ENCODE measurements at regions not wholly inside any gene's neighbourhood (a gene's known extent, or its start where the extent isn't known, plus 50 kb on each side); places are given as distances from the start of the nearest gene placed in this dataset.

- DNase-seq = no peak
Measured at GRCh38 chr1:93815366-93816110, 63.5 kb downstream of the DNTTIP2 start.

GRCh38 chr1:93814795-93815340 is 64.1 kb downstream of the DNTTIP2 start:
- no peak for DNase-seq

DNA sequence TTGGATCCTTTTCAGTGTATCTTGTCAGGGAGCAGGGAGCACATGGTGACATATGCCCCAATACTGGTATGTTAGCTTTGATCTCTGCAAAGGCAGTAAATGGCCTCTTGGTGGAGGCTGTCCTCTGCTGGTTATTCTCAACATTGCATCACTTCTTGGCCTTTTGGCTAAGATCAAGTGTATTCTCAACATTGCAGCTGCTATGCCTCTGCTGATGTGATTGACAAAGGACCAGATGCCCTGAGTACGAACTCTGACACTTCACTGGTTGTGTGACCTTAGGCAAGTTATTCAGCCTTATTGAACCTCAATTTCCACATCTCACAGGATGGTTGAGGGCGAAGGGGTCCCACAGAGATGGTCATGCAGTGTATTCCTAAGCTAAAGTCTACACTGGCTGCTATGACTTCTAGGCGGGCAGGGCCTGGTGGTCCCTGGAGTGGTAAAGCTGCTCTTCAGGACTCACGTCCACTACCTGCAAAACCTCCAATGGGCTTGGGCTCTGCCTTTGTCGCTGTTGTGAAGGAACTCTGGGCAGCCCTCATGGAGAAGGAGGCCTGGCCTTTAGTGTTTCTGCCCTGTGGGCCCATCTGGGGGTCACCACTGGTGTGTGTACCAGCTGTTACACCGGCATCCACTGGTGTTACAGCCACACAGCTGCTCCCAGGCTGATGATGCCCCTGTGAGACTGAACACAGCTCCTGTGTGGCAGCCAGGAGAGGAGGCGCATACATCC is 64.8 kb downstream of the DNTTIP2 start:
- peak in 2 of 4 experiments; percentile 1 to 8 for DNase-seq

DNA sequence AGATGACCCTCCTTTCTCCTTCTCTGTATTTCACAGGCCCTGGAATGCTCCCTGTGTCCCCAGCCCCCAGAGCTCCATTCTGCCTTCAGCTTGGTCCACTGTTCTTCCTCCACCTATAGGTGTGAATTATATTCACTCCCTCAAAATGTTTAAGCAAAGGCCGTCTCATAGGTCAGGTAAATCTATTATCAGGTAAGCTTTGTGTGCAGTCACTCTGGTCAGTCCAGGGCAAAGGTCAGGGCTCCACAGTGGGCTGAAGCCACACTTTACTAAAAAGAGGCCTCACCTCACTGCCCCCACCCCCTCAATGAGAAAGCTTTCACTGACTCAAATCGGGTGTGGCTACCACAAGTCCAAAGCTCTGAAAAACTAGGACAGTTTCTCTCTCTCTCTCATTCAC is 65.9 kb downstream of the DNTTIP2 start:
- DNase-seq = no peak

- DNase-seq = no peak
Measured at GRCh38 chr1:93811326-93812065, 67.5 kb downstream of the DNTTIP2 start.

- DNase-seq = no peak
Measured at GRCh38 chr1:93810316-93810715, 68.7 kb downstream of the DNTTIP2 start.

DNA sequence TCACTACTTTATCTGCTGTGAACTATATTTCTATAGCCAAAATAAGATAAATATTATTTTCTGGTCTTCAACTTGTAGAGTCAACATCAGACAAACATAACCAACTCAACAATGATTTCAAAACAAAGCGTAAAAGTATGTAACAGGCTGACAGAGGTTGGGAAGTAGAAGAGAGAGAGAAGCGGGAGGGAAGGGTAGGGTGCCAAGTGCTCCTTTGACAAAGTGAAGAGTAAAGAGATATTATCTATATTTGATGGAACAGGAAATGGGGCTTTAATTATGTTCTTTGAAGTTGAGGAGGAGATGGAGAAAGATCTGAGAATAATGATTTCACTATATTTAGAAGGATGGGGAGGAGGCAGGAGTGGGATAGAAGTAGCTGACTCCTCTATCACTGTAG is 70.1 kb downstream of the DNTTIP2 start:
- DNase-seq = no peak

DNA sequence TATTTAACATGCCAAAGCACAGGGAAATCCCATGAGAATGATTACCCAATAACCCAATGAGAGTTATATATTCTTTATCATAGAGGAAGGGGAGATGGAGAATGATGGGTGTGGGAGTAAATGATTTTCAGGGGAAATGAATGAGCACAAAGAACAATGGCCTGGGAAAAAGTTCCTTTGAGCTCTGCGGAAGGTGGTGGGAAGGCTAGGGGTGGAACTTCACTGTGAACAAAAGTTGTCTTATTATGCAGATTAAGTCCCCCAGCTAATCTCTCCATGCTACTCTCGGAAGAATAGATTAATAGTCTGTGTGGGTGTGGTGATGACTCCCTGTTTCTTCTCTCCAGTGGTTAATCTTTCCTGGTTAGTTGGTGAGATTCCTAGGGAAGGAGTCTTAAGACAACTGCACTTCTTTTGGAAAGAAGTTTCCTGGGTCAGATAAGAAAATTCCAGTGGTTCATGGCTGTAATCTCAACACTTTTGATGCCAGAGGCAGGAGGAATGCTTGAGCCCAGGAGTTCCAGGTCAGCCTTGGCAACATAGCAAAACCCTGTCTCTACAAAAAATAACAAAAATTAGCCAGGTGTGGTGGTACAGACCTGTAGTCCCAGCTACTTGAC is 71.6 kb downstream of the DNTTIP2 start:
- no peak for DNase-seq

DNA sequence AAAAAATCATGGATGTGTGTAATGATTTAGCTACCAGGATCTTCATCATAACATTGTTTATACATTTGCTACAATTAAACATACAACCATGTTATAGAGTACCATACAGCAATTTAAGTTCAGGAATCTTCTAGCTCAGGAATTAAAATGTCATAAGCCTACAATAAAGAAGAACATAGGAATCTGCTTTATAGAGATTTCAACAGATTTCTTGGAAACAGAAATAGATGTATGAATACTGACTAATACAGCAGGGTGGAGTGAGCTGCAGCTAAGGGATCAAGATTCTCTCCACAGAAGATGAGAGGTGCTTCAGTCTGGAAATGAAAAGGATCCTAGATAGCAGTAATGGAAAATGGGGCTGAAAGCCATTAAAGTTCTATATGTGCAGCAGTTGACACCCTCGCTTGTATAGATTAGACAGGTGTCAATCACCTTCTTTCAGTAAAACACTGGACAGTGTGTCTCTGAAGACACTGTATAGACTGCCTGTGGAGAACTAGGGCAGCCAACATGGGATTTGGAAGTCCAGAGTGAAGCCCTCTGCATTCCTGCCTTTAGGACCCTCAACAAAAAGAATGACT is 73.9 kb downstream of the DNTTIP2 start:
- DNase-seq = no peak

DNA sequence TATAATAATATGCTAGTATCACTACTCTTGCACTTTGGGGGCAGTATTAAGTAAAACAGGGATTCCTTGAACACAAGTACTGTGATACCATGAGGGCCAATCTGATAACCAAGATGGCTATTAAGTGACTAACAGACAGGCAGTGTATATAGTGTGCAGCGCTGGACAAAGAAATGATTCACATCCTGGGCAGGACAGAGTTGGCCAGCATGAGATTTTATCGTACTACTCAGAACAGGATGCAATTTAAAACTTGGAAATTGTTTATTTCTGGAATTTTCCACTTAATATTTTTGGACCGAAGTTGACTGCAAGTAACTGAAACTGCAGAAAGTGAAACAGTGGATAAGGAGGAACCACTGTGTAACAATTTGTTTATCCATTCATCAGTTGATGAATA is 74.6 kb downstream of the DNTTIP2 start:
- DNase-seq = no peak

DNA sequence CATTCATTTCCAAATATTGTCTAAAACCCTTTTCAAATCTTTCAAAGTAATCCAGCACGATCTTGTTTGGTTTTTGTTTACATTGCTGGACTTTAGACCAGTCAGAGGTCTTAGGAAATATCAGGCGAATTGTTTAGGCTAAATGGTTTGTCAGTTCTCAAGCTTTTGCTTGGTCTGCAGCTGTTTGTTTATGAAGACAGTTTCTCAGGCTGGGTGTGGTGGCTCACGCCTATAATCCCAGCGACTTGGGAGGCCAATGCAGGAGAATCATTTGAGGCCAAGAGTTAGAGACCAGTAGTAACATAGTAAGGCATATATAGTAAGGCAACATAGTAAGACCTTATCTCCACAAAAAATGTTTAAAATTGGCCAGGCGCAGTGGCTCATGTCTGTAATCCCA is 77.5 kb downstream of the DNTTIP2 start:
- no peak for DNase-seq

GRCh38 chr1:93800856-93801255 is 78.2 kb downstream of the DNTTIP2 start:
- no peak for DNase-seq

DNA sequence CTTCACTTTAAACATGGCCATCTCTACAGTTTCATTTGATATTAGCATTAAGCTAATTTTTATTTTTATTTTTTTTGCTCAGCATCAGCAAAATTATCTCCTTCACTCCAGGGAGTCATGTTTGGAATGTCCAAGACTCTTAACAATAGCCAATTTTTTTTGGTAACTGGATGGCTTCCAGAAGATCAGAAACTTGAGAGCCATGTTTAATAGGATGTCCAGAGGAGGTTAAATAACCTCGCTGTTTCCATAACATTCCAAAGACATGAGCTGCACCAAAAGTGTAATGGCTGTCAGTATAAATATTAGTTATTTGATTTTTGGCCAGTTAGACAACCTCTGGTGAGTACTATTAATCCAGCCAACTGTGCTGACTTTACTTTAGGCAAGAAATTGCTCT is 80.7 kb downstream of the DNTTIP2 start:
- no peak for DNase-seq

DNA sequence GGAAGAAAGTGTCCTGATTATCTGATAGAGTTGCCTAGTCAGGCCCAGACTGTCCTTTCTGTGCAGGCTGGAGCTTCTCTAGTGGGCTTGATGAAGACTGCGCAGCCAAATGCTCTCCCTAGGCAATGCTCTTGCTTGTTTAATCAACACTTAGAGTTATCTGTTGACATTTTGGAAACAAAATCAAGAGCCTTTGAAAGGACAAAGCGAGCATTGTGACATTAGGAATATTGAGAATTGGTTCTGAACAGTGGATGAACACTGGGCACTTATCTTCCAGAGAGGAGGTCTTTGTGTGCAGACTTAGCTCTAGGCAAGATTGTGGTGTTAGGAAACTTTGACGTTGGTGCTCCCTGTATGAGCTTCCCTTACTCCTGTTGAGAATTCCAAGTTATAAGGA is 94.5 kb downstream of the DNTTIP2 start:
- DNase-seq = no peak

DNA sequence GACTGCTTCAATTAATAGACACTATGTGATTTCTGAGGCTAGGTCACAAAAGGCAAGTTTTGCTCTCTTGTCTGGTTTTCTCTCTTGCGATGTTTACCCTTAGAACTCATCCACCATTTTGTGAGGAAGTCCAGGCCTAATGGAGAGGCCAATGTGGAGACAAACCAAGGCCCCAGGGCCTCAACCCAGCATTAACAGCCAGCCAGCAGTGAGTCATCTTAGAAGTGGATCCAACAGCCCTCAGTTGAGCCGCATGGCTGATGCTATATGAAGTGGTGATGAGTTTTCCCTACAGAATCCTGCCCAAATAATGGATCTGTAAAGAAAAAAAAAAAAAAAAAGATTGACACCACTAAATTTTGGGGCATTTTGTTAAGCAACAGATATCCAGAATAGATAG is 95.1 kb downstream of the DNTTIP2 start:
- no peak for DNase-seq

- no peak for DNase-seq
Measured at GRCh38 chr1:93779540-93780165, 98.0 kb upstream of the BCAR3 start.

DNA sequence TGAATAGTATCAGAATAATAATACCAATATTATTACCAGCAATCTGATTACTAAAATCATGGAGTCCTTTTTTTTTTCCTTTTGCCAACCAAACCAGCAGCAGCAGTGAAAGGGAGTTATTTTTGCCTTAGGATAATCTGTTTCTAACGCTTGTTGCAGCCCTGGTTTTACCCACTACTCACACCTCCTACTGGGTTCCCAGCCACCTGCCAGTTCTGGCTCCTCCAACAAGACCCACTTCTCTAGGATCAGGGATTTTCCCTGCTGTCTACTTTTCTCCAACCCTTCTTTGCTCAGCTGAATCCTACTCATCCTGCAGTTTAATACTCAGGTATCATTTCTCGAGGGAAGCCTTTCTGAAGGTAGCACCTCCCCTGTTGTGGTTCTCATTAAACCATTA is 96.8 kb upstream of the BCAR3 start:
- DNase-seq = no peak

DNA sequence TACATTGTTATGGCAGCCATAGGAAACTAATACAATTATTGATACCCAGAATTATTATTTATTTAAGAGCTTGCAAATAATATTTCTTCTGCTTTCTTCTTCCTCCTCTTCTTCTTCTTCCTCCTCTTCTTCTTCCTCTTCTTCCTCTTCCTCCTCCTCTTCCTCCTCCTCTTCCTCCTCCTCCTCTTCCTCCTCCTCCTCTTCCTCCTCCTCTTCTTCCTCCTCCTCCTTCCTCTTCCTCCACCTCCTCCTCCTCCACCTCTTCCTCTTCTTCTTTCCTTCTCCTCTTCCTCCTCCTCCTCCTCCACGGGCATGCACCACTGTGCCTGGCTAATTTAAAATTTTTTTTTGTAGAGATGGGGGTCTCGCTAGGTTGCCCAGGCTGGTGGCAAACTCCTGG is 95.6 kb upstream of the BCAR3 start:
- no peak for DNase-seq

DNA sequence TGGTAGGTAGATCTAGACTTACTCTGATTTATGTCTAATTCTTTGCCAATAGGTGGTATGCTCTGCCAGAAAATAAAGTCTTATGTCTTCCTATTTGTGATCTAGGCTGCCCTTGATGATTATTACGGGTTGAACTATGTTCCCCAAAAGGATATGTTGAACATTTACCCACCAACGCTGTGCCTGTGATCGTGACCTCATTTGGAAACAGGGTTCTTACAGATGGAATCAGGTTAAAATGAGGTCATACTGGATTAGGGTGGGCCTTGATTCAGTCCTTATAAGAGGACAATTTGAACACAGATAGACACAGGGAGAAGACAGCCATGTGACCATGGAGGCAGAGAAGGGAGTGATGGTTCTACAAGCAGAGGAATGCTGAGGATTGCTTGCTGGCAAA is 95.1 kb upstream of the BCAR3 start:
- no peak for DNase-seq

DNA sequence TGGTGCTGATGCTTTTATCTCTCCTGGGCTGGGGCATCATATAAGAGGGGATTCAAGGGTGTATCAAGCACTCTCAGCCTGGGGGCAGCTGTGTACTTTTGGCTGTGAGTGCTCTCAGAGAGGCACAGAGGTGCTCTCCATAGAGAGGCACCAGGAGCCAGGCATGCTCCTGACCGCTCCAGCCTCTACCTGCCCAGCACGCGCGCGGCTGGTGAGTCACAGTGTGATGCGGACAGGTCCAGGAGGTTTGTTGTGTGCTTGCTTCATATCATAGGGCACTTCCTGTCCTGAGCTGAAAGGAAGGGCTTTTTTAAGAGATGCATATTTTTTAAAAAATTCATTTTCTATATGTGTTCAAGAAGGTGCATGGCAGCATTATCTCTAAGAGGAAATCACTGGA is 93.6 kb upstream of the BCAR3 start:
- DNase-seq = no peak

DNA sequence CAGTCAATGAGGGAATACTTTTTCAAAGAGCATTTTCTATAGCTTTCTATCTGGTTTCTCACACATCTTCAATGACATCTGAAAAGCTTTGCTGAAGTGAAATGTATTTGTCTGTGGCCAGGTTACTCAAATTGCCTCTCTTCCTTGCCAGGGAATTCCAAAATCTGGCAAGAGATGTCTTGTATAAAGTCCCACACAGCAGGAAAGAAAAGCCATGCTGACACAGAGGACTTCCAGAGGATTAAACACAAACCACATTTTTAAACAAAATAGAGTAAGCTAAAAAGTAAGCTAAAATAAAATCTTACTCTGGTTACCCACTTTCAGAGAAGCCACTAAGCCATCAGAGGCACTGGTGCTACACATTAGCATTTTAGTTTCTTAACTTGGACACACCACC is 93.1 kb upstream of the BCAR3 start:
- DNase-seq = no peak
